ENCODE measurements at regions not wholly inside any gene's neighbourhood (a gene's known extent, or its start where the extent isn't known, plus 50 kb on each side); places are given as distances from the start of the nearest gene placed in this dataset.

- DNase-seq (ENCODE audit: low read depth): no peak
Observed at GRCh38 chr3:8254489-8254888, 247.1 kb upstream of the LMCD1 start.

GRCh38 chr3:8255725-8256124 is 245.9 kb upstream of the LMCD1 start:
- DNase-seq (ENCODE audit: low read depth): no peak

DNA sequence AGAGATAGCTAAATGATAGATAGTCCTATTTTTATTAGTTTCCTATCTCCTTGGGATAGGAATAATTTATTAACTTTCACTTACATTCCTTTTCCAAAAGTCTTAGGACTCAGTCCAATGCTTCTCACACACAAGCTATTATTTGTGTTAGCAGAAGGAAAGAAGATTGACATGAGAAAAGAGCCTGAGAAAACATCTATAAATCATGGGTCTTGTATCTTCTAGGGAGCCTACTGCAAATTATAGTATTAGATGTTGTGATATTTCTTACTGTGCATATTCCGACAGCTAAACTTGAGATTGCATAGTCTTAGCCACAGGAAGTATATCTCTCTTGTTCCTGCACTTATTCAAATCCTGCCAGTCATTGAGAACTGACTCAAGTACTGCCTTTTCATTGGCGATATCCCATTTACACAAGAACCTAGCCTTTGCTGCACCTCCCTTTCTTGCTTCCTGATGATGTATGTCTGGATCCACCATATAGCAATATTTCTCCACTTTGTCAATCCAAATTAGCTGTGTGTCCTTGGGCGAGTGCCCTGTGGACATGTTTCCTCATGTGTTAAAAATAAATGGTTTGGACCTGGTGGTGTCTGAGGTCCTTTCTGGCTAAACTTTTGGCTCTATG is 245.1 kb upstream of the LMCD1 start:
- DNase-seq (ENCODE audit: low read depth): no peak

GRCh38 chr3:8261018-8261417 is 240.6 kb upstream of the LMCD1 start:
- DNase-seq (ENCODE audit: low read depth): no peak

DNA sequence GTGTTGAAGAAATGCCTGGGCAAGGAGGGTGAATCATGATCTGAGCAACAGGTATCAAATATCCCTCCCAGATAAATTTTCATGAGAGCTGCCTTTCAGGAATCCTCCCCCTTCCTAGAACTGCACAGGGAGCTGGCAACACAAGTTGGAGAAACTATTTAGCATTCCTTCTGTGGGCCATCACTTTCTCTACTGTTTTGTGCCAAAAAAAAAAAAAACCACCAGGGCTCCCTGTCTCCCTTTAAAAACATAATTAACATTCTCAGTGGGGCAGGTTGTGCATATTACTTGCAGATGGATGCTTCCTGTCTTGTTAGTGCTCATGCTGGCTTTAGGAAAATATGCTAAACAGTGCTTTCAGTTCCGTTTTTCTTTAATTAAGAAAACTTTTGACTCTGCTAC is 234.9 kb upstream of the LMCD1 start:
- no peak for DNase-seq (ENCODE audit: low read depth)

DNA sequence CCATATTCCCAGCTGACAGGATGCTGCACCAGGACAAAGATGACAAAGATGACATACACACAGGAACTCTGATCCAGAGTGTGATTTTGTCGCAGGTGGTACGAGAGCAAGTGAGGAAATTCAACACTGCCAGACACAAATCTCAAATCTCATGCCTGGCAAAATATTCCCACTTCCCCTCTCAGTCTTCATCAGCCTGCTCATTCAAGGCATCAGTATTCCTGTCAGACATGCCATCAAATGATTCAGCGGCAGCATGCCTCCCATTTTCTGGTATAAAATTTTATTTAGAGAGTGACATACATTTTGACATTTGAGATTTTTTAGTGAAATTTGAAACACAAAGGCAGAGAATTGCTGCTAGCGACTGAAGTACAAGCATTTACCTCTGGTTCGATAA is 228.1 kb upstream of the LMCD1 start:
- DNase-seq (ENCODE audit: low read depth): no peak

GRCh38 chr3:8276056-8276455 is 225.6 kb upstream of the LMCD1 start:
- no peak for DNase-seq (ENCODE audit: low read depth)

GRCh38 chr3:8276506-8276905 is 225.1 kb upstream of the LMCD1 start:
- DNase-seq (ENCODE audit: low read depth): no peak

- DNase-seq (ENCODE audit: low read depth): no peak
Observed at GRCh38 chr3:8278448-8278847, 223.2 kb upstream of the LMCD1 start.

DNA sequence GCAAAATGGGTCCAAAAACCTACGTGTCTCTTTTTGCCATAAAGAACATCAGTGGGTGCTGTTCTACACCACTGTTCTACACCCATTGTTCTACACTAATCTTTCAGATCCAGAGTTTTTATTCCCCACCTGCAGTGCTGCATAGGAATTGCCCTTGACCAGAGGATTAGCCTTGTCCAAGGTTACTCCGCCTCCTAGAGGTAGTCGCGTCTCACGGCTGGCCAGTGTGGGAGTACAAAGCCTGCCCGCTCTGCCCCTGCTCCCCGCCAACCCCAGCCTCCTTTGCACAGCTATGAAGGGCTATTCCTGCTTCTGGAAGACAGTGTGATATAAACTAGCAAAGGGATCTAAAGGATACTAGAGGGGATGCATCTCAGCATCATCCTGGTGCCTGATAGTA is 222.1 kb upstream of the LMCD1 start:
- DNase-seq (ENCODE audit: low read depth): no peak

DNA sequence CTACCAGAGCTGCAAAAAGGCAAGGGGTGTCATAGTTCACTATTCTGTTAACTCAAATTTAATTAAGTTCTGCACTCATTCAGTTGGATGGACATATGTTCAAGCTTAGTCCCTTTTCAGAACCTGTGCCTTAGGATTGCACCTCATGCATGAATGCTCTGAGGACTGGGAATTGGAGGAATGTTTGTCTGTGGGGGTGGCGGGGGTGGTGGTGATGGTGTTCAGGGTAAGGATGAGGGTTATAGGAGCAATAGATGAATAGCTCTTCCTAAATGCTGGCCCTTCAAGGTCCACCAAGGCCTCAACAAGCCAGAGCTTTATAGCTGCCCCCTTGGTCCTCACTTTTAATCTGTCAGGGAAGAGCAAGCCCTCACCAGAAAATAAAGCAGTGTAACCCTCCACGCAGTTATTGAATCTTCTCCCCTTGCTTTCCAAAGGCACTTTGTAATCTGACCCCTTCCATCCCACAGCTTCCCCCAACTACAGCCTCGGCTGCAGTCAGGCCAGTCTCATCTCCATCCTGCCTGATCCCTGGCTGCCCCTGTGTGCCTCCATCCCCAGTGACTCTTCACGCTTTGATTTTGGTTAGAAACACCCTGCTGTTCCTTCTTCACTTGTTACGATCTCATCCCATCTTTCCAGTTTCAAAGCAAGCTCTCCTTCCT is 221.6 kb upstream of the LMCD1 start:
- no peak for DNase-seq (ENCODE audit: low read depth)

GRCh38 chr3:8282541-8283165 is 219.0 kb upstream of the LMCD1 start:
- no peak for DNase-seq (ENCODE audit: low read depth)

DNA sequence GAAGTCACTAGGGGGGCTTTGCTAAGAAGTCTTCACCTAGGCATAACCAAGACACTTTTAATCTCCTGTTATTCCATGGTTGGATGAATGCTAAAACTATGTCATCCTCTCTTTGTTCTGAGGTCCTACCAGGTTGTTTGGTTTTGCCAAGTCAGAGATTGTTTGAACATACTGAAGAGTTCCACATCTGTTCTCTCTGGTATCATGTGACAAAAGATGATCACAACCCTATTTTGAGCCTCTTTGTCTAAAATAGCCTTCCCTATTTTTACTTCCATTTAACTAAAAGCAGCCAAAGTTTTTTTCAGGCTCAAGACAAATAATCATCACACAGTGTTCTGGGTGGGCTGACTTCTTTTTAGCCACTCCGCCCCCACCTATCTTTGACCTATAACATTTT is 218.4 kb upstream of the LMCD1 start:
- DNase-seq (ENCODE audit: low read depth): no peak

GRCh38 chr3:8286086-8286485 is 215.5 kb upstream of the LMCD1 start:
- no peak for DNase-seq (ENCODE audit: low read depth)

- DNase-seq (ENCODE audit: low read depth): no peak
Observed at GRCh38 chr3:8286749-8287148, 214.9 kb upstream of the LMCD1 start.

- no peak for DNase-seq (ENCODE audit: low read depth)
Observed at GRCh38 chr3:8290611-8291010, 211.0 kb upstream of the LMCD1 start.

- DNase-seq (ENCODE audit: low read depth): no peak
Observed at GRCh38 chr3:8296461-8296860, 205.2 kb upstream of the LMCD1 start.

GRCh38 chr3:8298021-8298954 is 203.3 kb upstream of the LMCD1 start:
- no peak for DNase-seq (ENCODE audit: low read depth)

- no peak for DNase-seq (ENCODE audit: low read depth)
Observed at GRCh38 chr3:8301977-8302735, 199.5 kb upstream of the LMCD1 start.

DNA sequence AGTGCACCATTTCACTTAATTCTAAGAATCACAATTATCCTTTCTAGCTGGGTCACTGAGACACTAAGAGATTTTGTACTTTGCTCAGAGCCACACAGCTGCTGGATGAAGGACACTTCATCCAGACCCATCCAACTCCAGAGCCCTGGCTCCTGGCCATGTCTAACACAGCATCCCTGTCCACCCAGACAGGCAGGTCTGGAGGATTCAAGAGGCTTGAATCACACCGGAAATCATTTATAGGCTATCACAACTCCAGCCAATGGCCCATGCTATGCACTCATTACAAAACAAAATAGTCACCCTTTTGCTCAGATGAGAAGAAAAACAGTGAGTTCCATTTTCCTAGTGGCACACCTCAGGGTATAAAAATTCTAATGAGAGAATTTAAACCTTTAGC is 198.2 kb upstream of the LMCD1 start:
- no peak for DNase-seq (ENCODE audit: low read depth)

DNA sequence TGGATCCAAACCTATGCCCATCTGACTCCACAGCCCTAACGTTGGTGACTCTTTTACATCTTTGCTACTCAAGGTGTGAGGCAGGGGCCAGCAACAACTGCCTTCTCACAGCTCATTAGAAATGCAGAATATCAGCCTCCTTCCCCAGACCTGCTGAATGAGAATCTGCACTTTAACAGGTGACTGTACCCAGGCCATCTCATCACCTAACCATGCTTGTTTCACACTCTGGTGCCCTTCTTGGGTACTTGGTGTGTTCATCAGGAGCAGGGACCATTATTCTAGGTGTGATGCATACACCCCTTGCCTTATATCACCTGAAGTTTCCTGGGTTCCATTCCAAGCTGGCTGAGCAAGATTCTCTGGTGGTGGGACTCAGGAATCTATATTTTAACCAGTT is 196.3 kb upstream of the LMCD1 start:
- no peak for DNase-seq (ENCODE audit: low read depth)

- DNase-seq (ENCODE audit: low read depth): no peak
Observed at GRCh38 chr3:8307545-8308110, 194.0 kb upstream of the LMCD1 start.

All from GM04503 (cell line).